ENCODE measurements at regions not wholly inside any gene's neighbourhood (a gene's known extent, or its start where the extent isn't known, plus 50 kb on each side); places are given as distances from the start of the nearest gene placed in this dataset.

- TF ChIP-seq POLR2A (IDR thresholded peaks at IDR 0.05) (no peak), CTCF (IDR thresholded peaks at IDR 0.05) (no peak)
Measured at GRCh38 chr18:22685788-22686187, 247.3 kb upstream of the RBBP8 start.

Data from adrenal gland (tissue), 5 donors.